ENCODE measurements at regions not wholly inside any gene's neighbourhood (a gene's known extent, or its start where the extent isn't known, plus 50 kb on each side); places are given as distances from the start of the nearest gene placed in this dataset.

DNA sequence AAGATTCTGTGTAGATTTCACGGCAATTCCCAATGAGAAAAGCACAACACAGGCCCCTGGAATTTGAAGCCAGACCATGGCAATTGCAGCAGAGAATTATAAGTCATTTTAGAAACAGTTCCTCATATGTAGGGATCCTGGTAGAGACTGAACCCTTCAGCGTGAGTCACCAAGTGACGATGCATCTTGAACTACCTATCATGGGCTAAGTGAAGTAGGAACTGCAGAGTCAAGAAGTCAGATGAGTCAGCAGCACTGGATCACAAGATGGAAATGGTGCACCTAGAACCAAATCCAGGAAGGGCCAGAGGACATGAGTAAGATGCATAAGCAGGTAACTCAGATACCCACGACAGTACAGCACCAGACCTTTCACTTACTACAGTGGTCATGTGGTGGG lies 140.0 kb upstream of the TPK1 start:
- no peak for DNase-seq (ENCODE audit: low read depth in 2 of 2)

DNA sequence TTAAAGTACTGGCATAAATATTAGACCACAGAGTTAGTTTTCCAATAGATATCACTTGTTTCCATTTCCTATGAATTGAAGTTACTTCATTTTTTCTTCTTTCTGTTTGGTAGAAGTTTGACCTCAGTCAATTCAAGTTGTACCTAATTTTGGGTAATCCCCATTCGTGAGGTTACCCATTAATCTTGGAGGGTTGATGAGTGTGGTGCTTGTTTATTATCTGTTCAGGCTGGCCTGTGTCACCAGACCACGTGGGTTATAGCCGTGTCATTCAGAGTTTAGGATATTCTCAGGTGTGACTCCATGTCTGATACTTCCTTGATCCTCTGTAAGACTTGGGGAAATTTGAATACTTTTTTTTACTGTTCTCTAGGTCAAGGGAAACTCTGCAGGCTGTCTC lies 133.9 kb upstream of the TPK1 start:
- DNase-seq (ENCODE audit: low read depth in 2 of 2): no peak

DNA sequence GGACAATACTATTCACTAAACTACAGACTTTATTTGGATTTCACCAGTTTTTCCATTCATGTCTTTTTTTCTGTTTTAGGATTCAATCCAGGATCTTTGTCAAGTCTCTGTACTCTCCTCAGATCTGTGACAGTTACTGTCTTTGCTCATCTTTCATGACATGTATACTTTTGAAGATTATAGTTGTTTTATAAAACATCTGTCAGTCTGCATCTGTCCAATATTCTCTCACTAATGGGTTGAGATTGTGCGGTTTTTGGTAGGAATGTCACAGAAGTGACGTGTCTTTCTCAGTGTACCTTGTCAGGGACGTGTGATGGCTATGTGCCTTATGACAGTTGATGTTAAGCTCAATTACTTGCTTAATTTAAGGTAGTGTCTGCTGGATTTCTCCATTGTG lies 124.9 kb upstream of the TPK1 start:
- no peak for DNase-seq (ENCODE audit: low read depth in 2 of 2)

DNA sequence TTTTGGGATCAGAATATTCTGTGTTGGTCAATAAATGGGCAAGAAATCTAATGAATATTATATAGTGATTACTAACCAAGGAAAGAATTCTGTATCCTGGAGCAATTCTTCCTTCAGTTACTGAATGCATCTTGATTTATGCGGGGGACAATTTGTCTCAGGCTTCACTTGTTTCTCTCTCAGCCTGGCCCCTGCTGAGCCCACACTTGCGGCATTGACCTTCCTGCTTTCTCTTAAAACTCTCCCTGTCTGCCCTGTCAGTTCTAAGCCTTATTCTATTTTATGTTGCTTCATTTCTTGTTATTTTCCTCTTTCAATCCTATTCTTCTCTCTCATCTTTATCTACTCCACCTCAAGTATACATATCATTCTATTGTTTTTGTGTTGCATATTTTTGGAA lies 122.1 kb upstream of the TPK1 start:
- no peak for DNase-seq (ENCODE audit: low read depth in 2 of 2)

DNA sequence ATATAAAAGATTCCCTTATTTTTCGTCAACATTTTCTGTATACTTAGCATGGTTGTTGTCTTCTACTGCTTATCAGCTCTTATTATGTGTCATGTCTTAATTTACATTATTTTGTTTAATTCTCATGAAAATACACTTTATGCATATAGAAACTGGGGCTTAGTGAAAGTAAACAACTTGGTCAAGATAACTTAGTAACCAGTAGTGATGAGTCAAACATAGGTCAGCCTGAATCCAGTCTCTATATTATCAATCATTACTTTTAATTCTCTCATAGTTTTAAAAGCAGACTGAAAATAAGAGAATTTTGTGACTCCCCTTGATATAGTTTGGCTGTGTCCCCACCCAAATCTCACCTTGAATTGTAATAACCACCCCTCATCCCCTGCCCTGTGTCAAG lies 119.6 kb upstream of the TPK1 start:
- DNase-seq (ENCODE audit: low read depth in 2 of 2): no peak

DNA sequence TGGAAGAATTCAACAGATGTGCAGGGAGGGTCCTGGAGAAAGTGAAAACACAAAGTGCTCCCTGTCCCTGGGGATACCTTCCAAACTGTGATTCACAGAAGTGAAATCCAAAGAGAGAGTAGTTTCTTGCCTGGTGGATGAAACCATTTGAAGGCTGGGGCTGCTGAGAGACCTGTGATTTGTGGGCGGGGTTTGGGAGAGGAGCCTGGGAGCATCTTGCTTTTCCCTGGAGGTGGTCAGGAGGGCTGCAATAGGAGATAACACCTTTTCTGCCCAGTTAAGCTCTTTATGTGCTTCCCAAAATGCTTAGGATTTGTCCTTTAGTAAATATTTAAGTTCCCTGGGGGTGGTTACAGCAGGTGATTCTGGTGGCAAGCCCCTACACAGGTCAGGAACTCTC lies 105.3 kb upstream of the TPK1 start:
- no peak for DNase-seq (ENCODE audit: low read depth in 2 of 2)

DNA sequence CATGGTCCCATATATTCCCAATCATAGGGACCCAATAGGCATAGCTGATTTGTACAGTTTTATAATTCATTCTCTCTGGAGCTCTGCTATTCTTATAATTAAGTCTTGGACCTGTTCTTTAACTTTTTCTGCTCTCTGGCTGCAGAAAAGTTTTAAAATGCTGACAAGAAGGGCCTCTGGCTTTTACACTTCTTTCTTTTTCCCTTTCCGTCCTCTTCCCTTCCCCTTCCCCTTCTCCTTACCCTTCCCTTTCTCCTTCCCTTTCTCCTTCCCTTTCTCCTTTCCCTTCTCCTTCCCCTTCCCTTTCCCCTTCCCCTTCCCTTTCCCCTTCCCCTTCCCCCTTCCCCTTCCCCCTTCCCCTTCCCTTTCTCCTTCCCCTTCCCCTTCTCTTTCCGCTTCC lies 101.3 kb upstream of the TPK1 start:
- no peak for DNase-seq (ENCODE audit: low read depth in 2 of 2)

DNA sequence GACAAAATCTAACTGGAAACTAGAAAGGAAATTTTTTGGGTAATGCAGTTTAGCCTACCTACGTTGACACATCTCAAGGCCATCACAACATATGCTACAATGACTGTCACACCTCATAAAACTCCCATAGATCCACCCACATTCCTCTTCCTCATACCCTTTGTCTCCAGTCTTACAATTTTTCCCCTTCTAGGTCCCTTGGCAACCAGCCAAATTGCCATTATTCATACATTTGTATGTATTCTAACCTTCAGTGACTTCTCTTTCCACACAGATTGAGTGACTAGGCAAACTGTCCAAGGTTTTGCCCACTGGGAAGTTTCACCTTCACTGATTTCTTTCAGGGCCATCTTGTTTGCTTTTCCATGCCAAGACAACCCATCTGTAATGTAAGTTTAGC lies 100.5 kb upstream of the TPK1 start:
- no peak for DNase-seq (ENCODE audit: low read depth in 2 of 2)

DNA sequence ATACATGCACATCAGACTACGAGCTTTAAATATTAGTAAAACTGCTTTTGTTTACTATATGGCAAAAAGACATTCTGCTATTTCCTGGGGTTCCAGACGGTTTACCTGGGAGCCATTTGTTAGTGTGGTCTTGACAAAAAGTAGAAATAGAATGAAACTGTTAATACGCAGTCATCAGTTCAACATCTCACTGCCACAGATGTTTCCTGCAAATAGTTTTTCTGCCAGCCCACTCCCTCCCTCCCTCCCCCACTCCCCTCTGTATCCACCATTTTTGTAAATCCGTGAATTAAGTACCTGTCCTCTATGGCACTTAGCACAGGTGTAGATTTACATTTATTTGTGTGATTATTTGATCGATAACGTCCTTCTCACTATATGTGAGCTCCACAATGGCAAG lies 74.6 kb upstream of the TPK1 start:
- DNase-seq (ENCODE audit: low read depth in 2 of 2): no peak

DNA sequence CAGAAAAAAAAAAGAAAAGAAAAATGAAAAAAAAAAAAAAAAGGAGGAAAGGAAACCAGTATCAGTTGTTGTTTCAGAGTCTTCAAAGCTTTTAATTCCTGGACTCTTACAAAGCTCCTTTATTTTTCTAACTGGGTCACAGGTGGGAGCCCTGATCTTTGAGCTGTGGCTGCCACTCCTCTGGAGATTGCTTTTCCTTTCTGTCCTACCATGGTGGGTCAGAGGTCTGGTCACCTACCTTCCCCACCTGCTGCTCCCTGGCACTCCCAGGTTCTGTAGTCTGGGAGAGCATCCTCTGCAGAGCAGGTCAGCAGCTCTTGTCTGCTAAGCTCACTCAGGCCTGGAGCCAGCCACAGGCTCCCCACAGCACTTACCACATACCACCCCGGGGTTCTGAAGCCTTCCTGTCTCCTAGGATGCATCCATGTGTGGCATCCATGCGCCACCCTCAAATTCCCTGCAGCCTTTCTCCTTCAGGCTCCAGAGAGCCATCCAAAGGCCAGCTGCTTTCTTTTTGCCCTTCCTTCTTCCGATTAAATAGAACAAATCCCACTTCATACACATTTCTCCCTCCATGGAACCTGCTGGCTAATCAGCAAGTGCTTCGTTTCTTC lies 73.2 kb upstream of the TPK1 start:
- DNase-seq (ENCODE audit: low read depth in 2 of 2): no peak

DNA sequence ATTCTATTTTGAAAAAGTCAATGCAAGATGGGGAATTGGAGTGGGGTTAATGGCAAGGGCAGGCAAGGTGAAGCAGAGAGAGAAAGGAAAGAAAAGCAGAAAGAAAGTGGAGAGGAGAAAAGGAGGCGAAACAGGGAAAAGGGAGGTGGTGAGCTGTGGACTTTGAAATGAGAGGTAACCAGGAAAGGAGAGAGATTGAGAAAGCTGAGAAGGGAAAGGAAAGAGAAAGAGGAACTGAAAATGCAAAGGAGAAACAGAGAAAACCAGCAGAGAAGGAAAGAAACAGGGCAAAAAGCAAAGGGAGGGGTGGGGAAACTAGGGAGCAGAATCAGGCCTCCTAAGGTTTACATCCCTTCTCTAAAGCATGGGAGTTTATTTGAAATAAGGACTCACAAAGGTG lies 72.5 kb upstream of the TPK1 start:
- no peak for DNase-seq (ENCODE audit: low read depth in 2 of 2)

DNA sequence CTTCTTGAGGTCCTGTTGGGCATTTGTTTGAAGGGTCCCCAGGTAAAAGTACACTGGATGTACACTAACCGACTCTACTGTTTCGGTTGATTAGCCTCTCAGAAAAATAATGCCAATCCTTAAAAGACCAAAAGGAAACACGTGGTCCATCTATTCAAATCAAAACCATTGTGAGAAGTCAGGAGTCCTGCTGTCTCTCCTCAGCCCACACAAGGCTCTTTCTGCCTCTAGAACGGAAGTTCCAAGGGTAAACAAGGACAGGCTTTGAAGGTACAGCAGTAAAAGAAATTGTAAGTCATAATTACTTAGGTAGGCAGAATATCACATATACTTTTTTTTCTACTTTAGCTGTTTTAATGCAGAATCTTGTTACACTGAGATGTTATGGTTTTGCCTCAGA lies 71.7 kb upstream of the TPK1 start:
- no peak for DNase-seq (ENCODE audit: low read depth in 2 of 2)

DNA sequence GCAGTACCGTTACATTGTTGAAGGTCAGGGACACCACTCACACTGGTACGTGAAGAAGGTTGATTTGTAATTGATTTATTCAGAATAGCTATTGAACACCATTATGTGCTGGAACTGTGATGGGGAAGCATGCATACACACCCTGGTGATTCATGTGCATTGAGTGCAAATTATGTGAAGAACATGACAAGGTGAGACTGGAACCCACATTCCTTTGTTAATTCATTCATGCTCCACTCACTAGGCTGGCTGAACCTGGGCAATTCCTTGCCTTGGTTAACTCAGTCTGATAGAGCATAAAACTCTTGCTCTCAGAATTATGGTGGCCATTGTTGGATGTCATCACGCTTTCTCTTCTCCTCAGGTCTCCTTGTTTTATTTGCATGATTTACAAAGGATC lies 67.3 kb upstream of the TPK1 start:
- DNase-seq (ENCODE audit: low read depth in 2 of 2): no peak

DNA sequence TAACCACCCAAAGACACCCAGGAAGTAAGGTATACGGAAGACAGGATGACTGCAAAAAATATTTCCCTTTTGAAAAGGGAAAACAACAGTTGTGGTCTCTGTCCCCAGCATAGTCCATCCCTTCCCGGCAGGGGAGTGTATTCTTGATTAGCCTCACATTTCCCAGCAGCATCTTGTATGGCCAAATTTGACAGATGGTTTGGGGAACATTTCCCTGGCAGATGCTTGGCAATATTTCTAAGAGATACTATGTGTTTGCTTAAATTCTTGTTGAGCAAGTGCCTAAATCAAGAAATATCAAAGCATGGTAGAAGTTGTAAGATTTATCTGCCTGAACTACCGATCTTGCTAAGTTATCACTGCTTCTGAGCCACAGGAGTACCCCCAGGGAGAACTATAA lies 56.9 kb upstream of the TPK1 start:
- DNase-seq (ENCODE audit: low read depth in 2 of 2): no peak

All from fibroblast of skin of left quadriceps (primary cell).